Activated T-cell treated with anti-CD3 and anti-CD28 coated beads, Interleukin-2, amount 50 U/mL, for 72 hours (primary cell): ENCODE measurements at regions not wholly inside any gene's neighbourhood (a gene's known extent, or its start where the extent isn't known, plus 50 kb on each side); places are given as distances from the start of the nearest gene placed in this dataset.

Experiments
- ATAC-seq, 2 donors: fragments of 150-1000 bp; cut with Tn5 transposase; replicated peaks in 1 of 2; 2 replicates each; pipeline ENCODE4 v1.10.0; 2021; ENCODE audit warnings: moderate library complexity in 2 of 2, mild to moderate bottlenecking in 1 of 2
- DNase-seq, 2 donors: peaks; one replicate each; pipeline ENCODE4 v3.0.0; 2021 to 2022; ENCODE audit warnings: mixed read lengths in 1 of 2
- H3K27ac Mint-ChIP-seq: one replicate; pipeline ENCODE4 v1.8.0; 2022; ENCODE audit warnings: mild to moderate bottlenecking, moderate library complexity, mixed read lengths
- H3K27me3 Mint-ChIP-seq: one replicate; pipeline ENCODE4 v1.8.0; 2022; ENCODE audit warnings: low read depth, mixed read lengths
- H3K36me3 Mint-ChIP-seq, 2 donors: one replicate each; pipeline ENCODE4 v1.8.0; 2022; ENCODE audit warnings: mixed read lengths in 2 of 2, mild to moderate bottlenecking in 1 of 2; ENCODE audit not compliant: insufficient read depth in 2 of 2
- H3K4me1 Mint-ChIP-seq: one replicate; pipeline ENCODE4 v1.8.0; 2022; ENCODE audit warnings: low read depth, mixed read lengths
- H3K4me3 Mint-ChIP-seq, 2 donors: one replicate each; pipeline ENCODE4 v1.8.0; 2022; ENCODE audit warnings: mild to moderate bottlenecking in 2 of 2, mixed read lengths in 2 of 2, moderate library complexity in 2 of 2
- H3K9me3 Mint-ChIP-seq, 2 donors: one replicate each; pipeline ENCODE4 v1.8.0; 2022; ENCODE audit warnings: mixed read lengths in 2 of 2

- H3K27me3 Mint-ChIP-seq: no peaks in the 10 kb centered on the region
- no peak for DNase-seq
- no peak for ATAC-seq
- H3K36me3 Mint-ChIP-seq: peaks cover 4 to 6% of the 10 kb centered on the region in 2 donors
- no peak overlapping the region for H3K27ac Mint-ChIP-seq
- no peaks in the 10 kb centered on the region for H3K4me1 Mint-ChIP-seq
- no peak overlapping the region for H3K4me3 Mint-ChIP-seq
- peaks cover 11 to 17% of the 10 kb centered on the region in 2 donors for H3K9me3 Mint-ChIP-seq
These were observed 192.6 kb downstream of the CBLN1 start for GRCh38 chr16:49089039-49089438.

GRCh38 chr16:49085686-49086085 is 196.0 kb downstream of the CBLN1 start:
- H3K9me3 Mint-ChIP-seq: peaks cover 12 to 15% of the 10 kb centered on the region in 2 donors
- H3K27me3 Mint-ChIP-seq: no peaks in the 10 kb centered on the region
- no peak overlapping the region for H3K27ac Mint-ChIP-seq
- H3K4me1 Mint-ChIP-seq: no peaks in the 10 kb centered on the region
- DNase-seq: no peak
- H3K36me3 Mint-ChIP-seq: peaks cover 4 to 6% of the 10 kb centered on the region in 2 donors
- no peak overlapping the region for H3K4me3 Mint-ChIP-seq
- no peak for ATAC-seq

- Mint-ChIP-seq H3K9me3 (peaks cover 12 to 21% of the 10 kb centered on the region in 2 donors), H3K27me3 (no peaks in the 10 kb centered on the region), H3K4me1 (no peaks in the 10 kb centered on the region), H3K4me3 (no peak overlapping the region), H3K36me3 (peaks cover 4 to 7% of the 10 kb centered on the region in 2 donors), H3K27ac (no peak overlapping the region)
- no peak for ATAC-seq
- DNase-seq: no peak
These were observed 196.8 kb downstream of the CBLN1 start for GRCh38 chr16:49084628-49085390.

GRCh38 chr16:49081554-49081953 is 200.1 kb downstream of the CBLN1 start:
- DNase-seq (no peak), ATAC-seq (no peak)
- Mint-ChIP-seq H3K36me3 (peaks cover 4 to 7% of the 10 kb centered on the region in 2 donors), H3K27me3 (no peaks in the 10 kb centered on the region), H3K4me1 (no peaks in the 10 kb centered on the region), H3K4me3 (no peak overlapping the region), H3K27ac (no peak overlapping the region), H3K9me3 (peaks cover 15 to 27% of the 10 kb centered on the region in 2 donors)

- Mint-ChIP-seq H3K36me3 (peaks cover 4 to 7% of the 10 kb centered on the region in 2 donors), H3K4me3 (no peak overlapping the region), H3K4me1 (no peaks in the 10 kb centered on the region), H3K27me3 (no peaks in the 10 kb centered on the region), H3K27ac (no peak overlapping the region), H3K9me3 (peaks cover 15 to 26% of the 10 kb centered on the region in 2 donors)
- DNase-seq (no peak), ATAC-seq (no peak)
These were observed 200.6 kb downstream of the CBLN1 start for GRCh38 chr16:49081086-49081485.

GRCh38 chr16:49078571-49078970 is 203.1 kb downstream of the CBLN1 start:
- no peak overlapping the region for H3K4me3 Mint-ChIP-seq
- ATAC-seq (no peak), DNase-seq (no peak)
- H3K27me3 Mint-ChIP-seq: no peaks in the 10 kb centered on the region
- H3K36me3 Mint-ChIP-seq: peaks cover 0 to 1% of the 10 kb centered on the region in 2 donors
- H3K9me3 Mint-ChIP-seq: peaks cover 4 to 14% of the 10 kb centered on the region in 2 donors
- H3K4me1 Mint-ChIP-seq: no peaks in the 10 kb centered on the region
- no peak overlapping the region for H3K27ac Mint-ChIP-seq

- no peak for DNase-seq
- Mint-ChIP-seq H3K27ac (no peak overlapping the region), H3K4me3 (no peak overlapping the region), H3K36me3 (peaks cover 0 to 1% of the 10 kb centered on the region in 2 donors), H3K4me1 (no peaks in the 10 kb centered on the region), H3K9me3 (peaks cover 4 to 14% of the 10 kb centered on the region in 2 donors), H3K27me3 (no peaks in the 10 kb centered on the region)
- ATAC-seq: no peak
These were observed 203.5 kb downstream of the CBLN1 start for GRCh38 chr16:49078104-49078503.

- peaks cover 0 to 1% of the 10 kb centered on the region in 2 donors for H3K36me3 Mint-ChIP-seq
- no peak for DNase-seq
These were observed 205.9 kb downstream of the CBLN1 start for GRCh38 chr16:49075709-49076108.

GRCh38 chr16:49068224-49068623 is 213.4 kb downstream of the CBLN1 start:
- Mint-ChIP-seq H3K4me1 (no peaks in the 10 kb centered on the region), H3K36me3 (no peaks in the 10 kb centered on the region)

More at GRCh38 chr16:49075709-49076108, 205.9 kb downstream of the CBLN1 start:
- Mint-ChIP-seq H3K4me1 (no peaks in the 10 kb centered on the region), H3K27me3 (no peaks in the 10 kb centered on the region), H3K27ac (no peak overlapping the region), H3K4me3 (no peak overlapping the region), H3K9me3 (peaks cover 5 to 14% of the 10 kb centered on the region in 2 donors)
- ATAC-seq: no peak

GRCh38 chr16:49067776-49068175 is 213.9 kb downstream of the CBLN1 start:
- no peak for DNase-seq
- Mint-ChIP-seq H3K27ac (no peak overlapping the region), H3K27me3 (no peaks in the 10 kb centered on the region), H3K9me3 (peaks cover 0 to 3% of the 10 kb centered on the region in 2 donors), H3K4me3 (no peak overlapping the region), H3K4me1 (no peaks in the 10 kb centered on the region), H3K36me3 (no peaks in the 10 kb centered on the region)
- no peak for ATAC-seq

More at GRCh38 chr16:49068224-49068623, 213.4 kb downstream of the CBLN1 start:
- Mint-ChIP-seq H3K27me3 (no peaks in the 10 kb centered on the region), H3K9me3 (peaks cover 0 to 3% of the 10 kb centered on the region in 2 donors), H3K27ac (no peak overlapping the region), H3K4me3 (no peak overlapping the region)
- ATAC-seq: no peak
- DNase-seq: no peak

- Mint-ChIP-seq H3K36me3 (peaks cover 0 to 1% of the 10 kb centered on the region in 2 donors), H3K27me3 (peaks cover 5% of the 10 kb centered on the region), H3K4me3 (no peak overlapping the region), H3K4me1 (no peaks in the 10 kb centered on the region), H3K27ac (no peak overlapping the region), H3K9me3 (peaks cover 0 to 5% of the 10 kb centered on the region in 2 donors)
- no peak for DNase-seq
- no peak for ATAC-seq
These were observed 220.4 kb downstream of the CBLN1 start for GRCh38 chr16:49061137-49061714.

GRCh38 chr16:49060728-49061127 is 220.9 kb downstream of the CBLN1 start:
- H3K9me3 Mint-ChIP-seq: peaks cover 0 to 5% of the 10 kb centered on the region in 2 donors
- H3K27me3 Mint-ChIP-seq: peaks cover 5% of the 10 kb centered on the region
- H3K4me3 Mint-ChIP-seq: no peak overlapping the region
- H3K36me3 Mint-ChIP-seq: peaks cover 0 to 1% of the 10 kb centered on the region in 2 donors
- H3K27ac Mint-ChIP-seq: no peak overlapping the region
- DNase-seq (no peak), ATAC-seq (no peak)
- H3K4me1 Mint-ChIP-seq: no peaks in the 10 kb centered on the region

- Mint-ChIP-seq H3K4me3 (no peak overlapping the region), H3K4me1 (no peaks in the 10 kb centered on the region), H3K27me3 (peaks cover 5% of the 10 kb centered on the region), H3K36me3 (peaks cover 0 to 1% of the 10 kb centered on the region in 2 donors), H3K27ac (no peak overlapping the region), H3K9me3 (peaks cover 2 to 4% of the 10 kb centered on the region in 2 donors)
- ATAC-seq: no peak
- DNase-seq: no peak
These were observed 223.3 kb downstream of the CBLN1 start for GRCh38 chr16:49058382-49058781.
